ENCODE measurements at regions not wholly inside any gene's neighbourhood (a gene's known extent, or its start where the extent isn't known, plus 50 kb on each side); places are given as distances from the start of the nearest gene placed in this dataset.

GRCh38 chr1:221223281-221223680 lies 344.0 kb downstream of the HLX start:
- no TSS peak for BruUV-seq (replicated peaks)
- no peak for DNase-seq (ENCODE audit: low spot score)

DNA sequence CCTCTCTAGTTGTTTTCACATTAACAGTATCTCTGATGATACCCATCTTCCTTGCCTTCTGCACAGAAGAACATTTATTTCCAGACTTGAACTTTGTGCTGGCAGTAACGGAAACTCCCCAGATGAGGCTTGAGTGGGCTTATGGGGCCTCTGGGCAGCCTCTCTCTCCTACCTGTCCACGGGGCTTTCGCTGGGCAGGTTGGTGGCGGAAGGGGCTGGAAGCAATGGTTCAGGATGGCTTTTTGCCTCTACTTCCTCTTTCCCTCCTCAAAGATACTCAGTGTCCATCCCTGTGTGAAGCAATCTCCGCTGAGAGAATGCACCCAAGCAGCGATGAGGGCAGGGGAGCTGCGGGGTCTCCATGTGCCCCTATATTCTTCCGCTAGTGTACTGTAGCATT lies 348.2 kb downstream of the HLX start:
- no peak overlapping the region for H3K4me3 ChIP-seq (ENCODE audit: low read depth, low read length, poor library complexity, severe bottlenecking)
- ChIA-PET POLR2A (no interaction called here), CTCF (ENCODE audit: unreplicated experiment) (no interaction called here)
- BruUV-seq (replicated peaks), result no TSS peak
- H3K4me2 ChIP-seq (ENCODE audit: low read length), result no peak overlapping the region
- H3K4me1 ChIP-seq (ENCODE audit: insufficient read depth, low read length, poor library complexity, severe bottlenecking), result no peaks in the 10 kb centered on the region
- intact Hi-C loops (cut with micrococcal nuclease; ENCODE audit: unreplicated experiment), result no loop called here
- H3K36me3 ChIP-seq (ENCODE audit: insufficient read depth, low read length), result no peaks in the 10 kb centered on the region
- no peak for DNase-seq (ENCODE audit: low spot score)
- H3K27ac ChIP-seq (ENCODE audit: low read depth, low read length, poor library complexity, severe bottlenecking), result no peak overlapping the region
- H4K20me1 ChIP-seq (ENCODE audit: insufficient read depth, low read length), result no peaks in the 10 kb centered on the region
- H2AFZ ChIP-seq (ENCODE audit: low read length), result no peak overlapping the region
- TF ChIP-seq EZH2phosphoT487 (IDR thresholded peaks at IDR 0.05; ENCODE audit: borderline replicate concordance, low read depth, low read length) (no peak), CTCF (conservative IDR thresholded peaks at IDR 0.05; ENCODE audit: low read length) (no peak)
- no peaks in the 10 kb centered on the region for H3K79me2 ChIP-seq (ENCODE audit: insufficient read depth, low read depth, low read length)
- no peaks in the 10 kb centered on the region for H3K9me2 ChIP-seq (ENCODE audit: insufficient read depth, low read length)
- no peaks in the 10 kb centered on the region for H3K9me3 ChIP-seq (ENCODE audit: low read length)

More at GRCh38 chr1:221223281-221223680, 344.0 kb downstream of the HLX start:
- H2AFZ ChIP-seq (ENCODE audit: low read length), result no peak overlapping the region
- H4K20me1 ChIP-seq (ENCODE audit: insufficient read depth, low read length), result no peaks in the 10 kb centered on the region
- no peak overlapping the region for H3K27ac ChIP-seq (ENCODE audit: low read depth, low read length, poor library complexity, severe bottlenecking)
- no peak overlapping the region for H3K4me3 ChIP-seq (ENCODE audit: low read depth, low read length, poor library complexity, severe bottlenecking)
- H3K9me2 ChIP-seq (ENCODE audit: insufficient read depth, low read length), result no peaks in the 10 kb centered on the region
- no peak for TF ChIP-seq CTCF (conservative IDR thresholded peaks at IDR 0.05; ENCODE audit: low read length)
- no peak for TF ChIP-seq EZH2phosphoT487 (IDR thresholded peaks at IDR 0.05; ENCODE audit: borderline replicate concordance, low read depth, low read length)
- H3K79me2 ChIP-seq (ENCODE audit: insufficient read depth, low read depth, low read length), result no peaks in the 10 kb centered on the region
- H3K4me2 ChIP-seq (ENCODE audit: low read length), result no peak overlapping the region
- POLR2A ChIA-PET, result no interaction called here
- H3K9me3 ChIP-seq (ENCODE audit: low read length), result no peaks in the 10 kb centered on the region
- intact Hi-C loops (cut with micrococcal nuclease; ENCODE audit: unreplicated experiment), result no loop called here
- CTCF ChIA-PET (ENCODE audit: unreplicated experiment), result no interaction called here
- H3K4me1 ChIP-seq (ENCODE audit: insufficient read depth, low read length, poor library complexity, severe bottlenecking), result no peaks in the 10 kb centered on the region
- no peaks in the 10 kb centered on the region for H3K36me3 ChIP-seq (ENCODE audit: insufficient read depth, low read length)

DNA sequence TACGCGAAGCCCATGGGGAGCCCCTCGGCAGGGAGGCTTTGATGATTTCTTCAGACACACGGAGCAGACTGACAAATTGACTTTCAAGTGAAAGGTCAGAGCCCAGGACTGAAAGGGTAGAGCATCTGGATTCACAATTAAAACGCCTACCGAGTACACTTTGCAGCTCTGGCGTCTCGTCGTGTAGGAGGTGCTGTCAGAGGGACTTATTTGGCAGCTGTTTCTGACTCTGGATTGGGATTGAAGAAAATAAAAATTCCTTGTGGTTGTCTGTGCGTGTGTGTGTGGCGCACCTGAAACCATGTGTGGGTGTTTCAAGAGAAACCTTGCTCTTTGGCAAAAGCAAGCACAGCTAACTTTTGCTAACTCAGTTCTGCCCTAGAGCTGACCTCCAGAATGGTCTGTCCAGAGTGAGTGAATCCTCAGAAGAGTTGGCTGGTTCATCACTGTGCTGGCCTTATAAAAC lies 348.7 kb downstream of the HLX start:
- Histone ChIP-seq H3K9me2 (ENCODE audit: insufficient read depth, low read length) (no peaks in the 10 kb centered on the region), H2AFZ (ENCODE audit: low read length) (no peak overlapping the region), H3K9me3 (ENCODE audit: low read length) (no peaks in the 10 kb centered on the region), H3K4me2 (ENCODE audit: low read length) (no peak overlapping the region), H3K4me3 (ENCODE audit: low read depth, low read length, poor library complexity, severe bottlenecking) (no peak overlapping the region), H3K36me3 (ENCODE audit: insufficient read depth, low read length) (no peaks in the 10 kb centered on the region), H4K20me1 (ENCODE audit: insufficient read depth, low read length) (no peaks in the 10 kb centered on the region), H3K27ac (ENCODE audit: low read depth, low read length, poor library complexity, severe bottlenecking) (no peak overlapping the region), H3K4me1 (ENCODE audit: insufficient read depth, low read length, poor library complexity, severe bottlenecking) (no peaks in the 10 kb centered on the region), H3K79me2 (ENCODE audit: insufficient read depth, low read depth, low read length) (no peaks in the 10 kb centered on the region)
- BruUV-seq (replicated peaks), result no TSS peak
- TF ChIP-seq EZH2phosphoT487 (IDR thresholded peaks at IDR 0.05; ENCODE audit: borderline replicate concordance, low read depth, low read length) (no peak), CTCF (conservative IDR thresholded peaks at IDR 0.05; ENCODE audit: low read length) (no peak)
- POLR2A ChIA-PET, result no interaction called here
- intact Hi-C loops (cut with micrococcal nuclease; ENCODE audit: unreplicated experiment), result no loop called here
- DNase-seq (ENCODE audit: low spot score), result no peak
- CTCF ChIA-PET (ENCODE audit: unreplicated experiment), result no interaction called here
